HepG2 (cell line): ENCODE measurements at regions not wholly inside any gene's neighbourhood (a gene's known extent, or its start where the extent isn't known, plus 50 kb on each side); places are given as distances from the start of the nearest gene placed in this dataset.

Experiments used
- DPF2 ChIP-seq: sonication (generic); formaldehyde crosslinking; IDR thresholded peaks from 2 replicates; pipeline ENCODE4 v1.4.0; 2020; ENCODE audit warnings: mild to moderate bottlenecking, low read depth, missing genetic modification reagents, borderline replicate concordance
- E2F5 ChIP-seq: sonication (generic); formaldehyde crosslinking; conservative IDR thresholded peaks from 2 replicates; pipeline ENCODE4 v1.4.0; 2020; ENCODE audit warnings: missing genetic modification reagents
- HOMEZ ChIP-seq: IDR thresholded peaks from 2 replicates; pipeline ENCODE4 v1.6.1; 2016; ENCODE audit warnings: low read depth
- JUN ChIP-seq: sonication (generic); formaldehyde crosslinking; IDR thresholded peaks from 2 replicates; pipeline ENCODE4 v1.4.0; 2020; ENCODE audit warnings: mild to moderate bottlenecking, missing genetic modification reagents
- KLF15 ChIP-seq: sonication (generic); formaldehyde crosslinking; IDR thresholded peaks from 2 replicates; pipeline ENCODE4 v1.8.1; 2023; ENCODE audit warnings: borderline replicate concordance, mild to moderate bottlenecking, inconsistent platforms, missing genetic modification reagents, mixed read lengths
- MAFK ChIP-seq, 2 experiments: IDR thresholded peaks in 1 of 2; conservative IDR thresholded peaks in 1 of 2; 2 replicates each; pipeline ENCODE4 v1.6.1; 2011; ENCODE audit warnings: improper control_type of control experiment in 2 of 2, low read length in 2 of 2
- MAX ChIP-seq: IDR thresholded peaks from 2 replicates; pipeline ENCODE4 v1.6.1; 2012; ENCODE audit warnings: inconsistent platforms
- SMARCC2 ChIP-seq: fragments of 450-650 bp; IDR thresholded peaks from 2 replicates; pipeline ENCODE4 v1.6.1; 2017; ENCODE audit warnings: antibody characterized with exemption, mild to moderate bottlenecking
- SMARCE1 ChIP-seq: fragments of 450-650 bp; IDR thresholded peaks from 2 replicates; pipeline ENCODE4 v1.6.1; 2017; ENCODE audit warnings: borderline replicate concordance
- ZBTB44 ChIP-seq: sonication (generic); formaldehyde crosslinking; IDR thresholded peaks from 2 replicates; pipeline ENCODE4 v1.4.0; 2020; ENCODE audit warnings: missing genetic modification reagents
- ZNF260 ChIP-seq: sonication (generic); formaldehyde crosslinking; IDR thresholded peaks from 2 replicates; pipeline ENCODE4 v1.4.0; 2020; ENCODE audit warnings: missing genetic modification reagents, low read depth, mild to moderate bottlenecking, borderline replicate concordance
- ZNF768 ChIP-seq: sonication (generic); formaldehyde crosslinking; IDR thresholded peaks from 2 replicates; pipeline ENCODE4 v1.4.0; 2020; ENCODE audit warnings: missing genetic modification reagents

- TF ChIP-seq E2F5 (CRISPR knock-in tag) (no peak), ZBTB44 (CRISPR knock-in tag) (no peak), MAFK (conservative IDR thresholded peaks at IDR 0.05 in 1 of 2, IDR thresholded peaks at IDR 0.05 in 1 of 2; ENCODE audit: low read length in 2 of 2) (no peak), SMARCE1 (no peak), ZNF260 (CRISPR knock-in tag) (no peak), ZNF768 (no peak), HOMEZ (CRISPR knock-in tag) (no peak), JUN (CRISPR knock-in tag) (no peak), SMARCC2 (no peak), MAX (no peak), DPF2 (no peak), KLF15 (CRISPR knock-in tag) (no peak)
Observed at GRCh38 chr6:156590482-156590881, 186.7 kb upstream of the ARID1B start.
